ENCODE measurements at regions not wholly inside any gene's neighbourhood (a gene's known extent, or its start where the extent isn't known, plus 50 kb on each side); places are given as distances from the start of the nearest gene placed in this dataset.

GRCh38 chr2:13601506-13601905, 884.8 kb downstream of the TRIB2 start:
- H2BK20ac ChIP-seq (ENCODE audit: low read length): no peak overlapping the region
- H2AFZ ChIP-seq (ENCODE audit: low read length): no peak overlapping the region
- no peaks in the 10 kb centered on the region for H4K20me1 ChIP-seq (replicated peaks in 1 of 2; ENCODE audit: control insufficient read depth in 1 of 2, insufficient read depth in 2 of 2, low read length in 2 of 2)
- WGBS, 2 experiments (ENCODE audit: extremely low coverage in 1 of 2, insufficient coverage in 1 of 2, insufficient read length in 1 of 2, insufficient replicate concordance in 2 of 2, low coverage in 1 of 2, low lambda C conversion rate in 2 of 2, missing lambda C conversion rate in 1 of 2): 86% methylated on average over 2 of the region's 2 CpGs; no CpG with 5 or more reads in 1 of the 2 experiments
- H3K9me3 ChIP-seq (ENCODE audit: insufficient read depth in 2 of 2, low read depth in 1 of 2, low read length in 1 of 2): peaks cover 0 to 5% of the 10 kb centered on the region in 2 experiments; a peak in 1 of 4 replicates
- H3K14ac ChIP-seq (ENCODE audit: insufficient read length): no peak overlapping the region
- no peaks in the 10 kb centered on the region for H3K23me2 ChIP-seq (ENCODE audit: low read depth, low read length)
- FAIRE-seq (no peak), DNase-seq (ENCODE audit: low read depth in 1 of 2, low spot score in 2 of 2) (no peak)
- H3K79me2 ChIP-seq (ENCODE audit: control insufficient read depth in 1 of 2, insufficient read depth in 2 of 2, low read length in 2 of 2): no peaks in the 10 kb centered on the region
- no peak overlapping the region for H3K4me2 ChIP-seq (ENCODE audit: insufficient read depth in 1 of 2, low read depth in 2 of 2, low read length in 2 of 2)
- POLR2A ChIA-PET (ENCODE audit: partially characterized antibody): no interaction called here
- H2BK5ac ChIP-seq (ENCODE audit: low read depth, low read length): no peak overlapping the region
- H3K27ac ChIP-seq (ENCODE audit: low read depth, low read length): no peak overlapping the region
- no peak overlapping the region for H2BK120ac ChIP-seq (replicated peaks; ENCODE audit: low read depth, low read length)
- H4K5ac ChIP-seq (ENCODE audit: insufficient read length, low read depth, low read length): no peak overlapping the region
- H3K56ac ChIP-seq (replicated peaks; ENCODE audit: insufficient read length, low read depth, low read length): no peak overlapping the region
- H2BK12ac ChIP-seq (ENCODE audit: low read depth, low read length): no peak overlapping the region
- no peaks in the 10 kb centered on the region for H3K27me3 ChIP-seq (replicated peaks in 1 of 4; ENCODE audit: control insufficient read depth in 3 of 4, extremely low read depth in 1 of 4, insufficient read depth in 3 of 4, low read length in 3 of 4)
- no peaks in the 10 kb centered on the region for H3K4me1 ChIP-seq (replicated peaks in 1 of 4; ENCODE audit: control insufficient read depth in 3 of 4, insufficient read depth in 4 of 4, low read length in 3 of 4)
- no peak overlapping the region for H3K18ac ChIP-seq (ENCODE audit: extremely low read depth, low read length)
- no peak overlapping the region for H3K23ac ChIP-seq (ENCODE audit: insufficient read length)
- H3K79me1 ChIP-seq (ENCODE audit: low read depth, low read length): no peaks in the 10 kb centered on the region
- H3K9ac ChIP-seq (replicated peaks in 1 of 4; ENCODE audit: extremely low read depth in 1 of 4, low read depth in 3 of 4, low read length in 3 of 4): no peak overlapping the region
- no peak overlapping the region for H2AK5ac ChIP-seq (ENCODE audit: low read depth, low read length)
- no peak overlapping the region for H3K4ac ChIP-seq (replicated peaks; ENCODE audit: insufficient read length, low read depth, low read length)
- no peak overlapping the region for H2BK15ac ChIP-seq (ENCODE audit: low read length)
- CTCF ChIA-PET (ENCODE audit: partially characterized antibody): no interaction called here
- no peak overlapping the region for H4K91ac ChIP-seq (replicated peaks; ENCODE audit: insufficient read length, low read length)
- no peaks in the 10 kb centered on the region for H3K36me3 ChIP-seq (ENCODE audit: control insufficient read depth in 2 of 4, insufficient read depth in 4 of 4, low read length in 3 of 4)
- H3K4me3 ChIP-seq (ENCODE audit: extremely low read depth in 1 of 4, insufficient read depth in 2 of 4, low read depth in 3 of 4, low read length in 4 of 4): no peak overlapping the region
- no peak overlapping the region for H4K8ac ChIP-seq (ENCODE audit: extremely low read depth, insufficient read depth, low read length)
- no peak for TF ChIP-seq TBP (IDR thresholded peaks at IDR 0.05; ENCODE audit: low read depth, low read length)

All from H1 (cell line).